K562 (cell line): ENCODE measurements at regions not wholly inside any gene's neighbourhood (a gene's known extent, or its start where the extent isn't known, plus 50 kb on each side); places are given as distances from the start of the nearest gene placed in this dataset.

Source experiments
- ATAC-seq: fragments of 200-7000 bp; cut with Tn5 transposase; 3 replicates; pipeline ENCODE4 v1.9.1; 2020; ENCODE audit warnings: moderate library complexity
- BruUV-seq: library from RNA; stranded (reverse); fragments of 400-500 nt; replicated peaks from 2 replicates; lab custom pipeline; 2021; lab: Mats Ljungman, UMichigan
- CTCF ChIA-PET: fragments of 300-600 bp; formaldehyde crosslinking; extraction: SDS; loops from one replicate; lab custom pipeline; 2021; ENCODE audit warnings: low intra/inter-chr PET ratio; lab: Yijun Ruan, JAX
- POLR2A ChIA-PET: fragments of 300-600, 350-650 bp; sonication (Branson Sonifier 250); formaldehyde crosslinking; extraction: SDS; loops from one replicate; lab custom pipeline; 2021; ENCODE audit warnings: antibody characterized with exemption, inconsistent platforms; lab: Yijun Ruan, JAX
- DNase-seq, 4 experiments: peaks; one replicate each; pipeline versions ENCODE4 v3.0.0 to v3.0.0-alpha.2; 2011 to 2018; ENCODE audit warnings: low spot score in 3 of 4, mixed read lengths in 3 of 4; ENCODE audit errors: extremely low read depth in 1 of 4
- FAIRE-seq: peaks from 2 replicates; lab custom pipeline; 2011; peaks lifted over from hg19 to GRCh38; lab: Jason Lieb, UNC
- H2AFZ ChIP-seq: 2 replicates; pipeline ENCODE4 v1.6.0; 2011; ENCODE audit warnings: low read depth, low read length, control low read depth, inconsistent platforms
- H3K27ac ChIP-seq: fragments of 200-600 bp; 3 replicates; pipeline ENCODE4 v1.8.0; 2011; ENCODE audit warnings: low read depth, mild to moderate bottlenecking, control low read depth, inconsistent platforms, low read length, moderate library complexity, mixed read lengths; ENCODE audit errors: extremely low read depth
- H3K27me3 ChIP-seq, 2 experiments: fragments of 300-600 bp in 1 of 2; 2 replicates in 1 of 2; 3 replicates in 1 of 2; pipeline versions ENCODE4 v1.6.0 to v1.8.0; 2011; ENCODE audit warnings: inconsistent platforms in 2 of 2, low read length in 2 of 2, mild to moderate bottlenecking in 1 of 2, mixed read lengths in 1 of 2, moderate library complexity in 1 of 2; ENCODE audit not compliant: control insufficient read depth in 2 of 2, insufficient read depth in 2 of 2
- H3K36me3 ChIP-seq: fragments of 300-600 bp; 3 replicates; pipeline ENCODE4 v1.8.0; 2011; ENCODE audit warnings: mild to moderate bottlenecking, low read length, inconsistent platforms; ENCODE audit not compliant: control insufficient read depth, insufficient read depth
- H3K4me1 ChIP-seq, 2 experiments: fragments of 200-600 bp in 1 of 2; replicated peaks in 1 of 2; 2 replicates in 1 of 2; 3 replicates in 1 of 2; pipeline versions ENCODE4 v1.5.1 to v1.8.0; 2011; ENCODE audit warnings: inconsistent platforms in 2 of 2, low read length in 2 of 2, mild to moderate bottlenecking in 1 of 2, mixed read lengths in 1 of 2, moderate library complexity in 1 of 2; ENCODE audit not compliant: control insufficient read depth in 2 of 2, insufficient read depth in 2 of 2
- H3K4me2 ChIP-seq: 2 replicates; pipeline ENCODE4 v1.6.1; 2011; ENCODE audit warnings: low read length, control low read depth, inconsistent platforms, mixed read lengths; ENCODE audit not compliant: insufficient read depth
- H3K4me3 ChIP-seq: fragments of 200-600 bp; sonication (generic), shearing (Covaris generic); 2 replicates; pipeline ENCODE4 v1.5.1; 2016; ENCODE audit warnings: control low read depth, inconsistent platforms
- H3K79me2 ChIP-seq: fragments of 200-600 bp; 3 replicates; pipeline ENCODE4 v1.8.0; 2011; ENCODE audit warnings: low read length, inconsistent platforms; ENCODE audit not compliant: control insufficient read depth, insufficient read depth
- H3K9ac ChIP-seq, 2 experiments: 2 replicates each; pipeline versions ENCODE4 v1.6.0 to v1.6.1; 2011; ENCODE audit warnings: low read depth in 2 of 2, low read length in 2 of 2, control low read depth in 1 of 2, inconsistent platforms in 1 of 2, mild to moderate bottlenecking in 1 of 2, mixed read lengths in 1 of 2; ENCODE audit not compliant: insufficient read depth in 1 of 2
- H3K9me1 ChIP-seq: one replicate; pipeline ENCODE4 v1.6.0; 2011; ENCODE audit warnings: inconsistent platforms, mild to moderate bottlenecking, low read length, moderate library complexity; ENCODE audit not compliant: control insufficient read depth, insufficient read depth
- H3K9me3 ChIP-seq: replicated peaks from 2 replicates; pipeline ENCODE4 v1.5.1; 2011; ENCODE audit warnings: low read depth, low read length, inconsistent platforms; ENCODE audit not compliant: control insufficient read depth, insufficient read depth
- H4K20me1 ChIP-seq: replicated peaks from 2 replicates; pipeline ENCODE4 v1.6.1; 2011; ENCODE audit warnings: low read length, inconsistent platforms, mixed read lengths; ENCODE audit not compliant: control insufficient read depth, insufficient read depth
- ARNT ChIP-seq, 2 experiments: fragments of 450-650 bp; IDR thresholded peaks; 2 replicates each; pipeline ENCODE4 v1.6.1; 2016; ENCODE audit warnings: mild to moderate bottlenecking in 1 of 2
- ERF ChIP-seq: fragments of 450-650 bp; formaldehyde crosslinking; IDR thresholded peaks from 2 replicates; pipeline ENCODE4 v1.4.0; 2020; ENCODE audit warnings: mild to moderate bottlenecking, mixed read lengths
- ETV5 ChIP-seq: sonication (generic); formaldehyde crosslinking; IDR thresholded peaks from 2 replicates; pipeline ENCODE4 v1.4.0; 2020; ENCODE audit warnings: low read depth, mild to moderate bottlenecking, missing genetic modification reagents
- HDAC3 ChIP-seq: fragments of 450-650 bp; IDR thresholded peaks from 2 replicates; pipeline ENCODE4 v1.6.1; 2018; ENCODE audit warnings: borderline replicate concordance, mild to moderate bottlenecking, moderate library complexity; ENCODE audit not compliant: partially characterized antibody
- HOXB6 ChIP-seq: fragments of 250-450 bp; sonication (Bioruptor Pico); IDR thresholded peaks from 2 replicates; pipeline ENCODE4 v1.5.1; 2022; ENCODE audit warnings: mild to moderate bottlenecking, borderline replicate concordance
- RFX7 ChIP-seq: fragments of 250-450 bp; sonication (Bioruptor Pico); IDR thresholded peaks from 2 replicates; pipeline ENCODE4 v1.5.1; 2021; ENCODE audit warnings: mild to moderate bottlenecking
- ZNF12 ChIP-seq: sonication (generic); formaldehyde crosslinking; IDR thresholded peaks from 2 replicates; pipeline ENCODE4 v1.4.0; 2020; ENCODE audit warnings: mild to moderate bottlenecking, missing genetic modification reagents
- ZNF121 ChIP-seq: sonication (generic); formaldehyde crosslinking; conservative IDR thresholded peaks from 2 replicates; pipeline ENCODE4 v1.8.0; 2022; ENCODE audit warnings: missing genetic modification reagents
- ZNF134 ChIP-seq: fragments of 250-450 bp; sonication (Bioruptor Pico); conservative IDR thresholded peaks from 2 replicates; pipeline ENCODE4 v1.4.0; 2020
- ZNF3 ChIP-seq: fragments of 250-450 bp; sonication (Bioruptor Pico); IDR thresholded peaks from 2 replicates; pipeline ENCODE4 v1.5.0; 2021; ENCODE audit warnings: mild to moderate bottlenecking, moderate library complexity
- ZSCAN32 ChIP-seq: fragments of 450-650 bp; formaldehyde crosslinking; IDR thresholded peaks from 2 replicates; pipeline ENCODE4 v1.4.0; 2020; ENCODE audit warnings: mild to moderate bottlenecking, moderate library complexity
- WGBS: fragments of 100-300 bp; shearing (Covaris generic); methylation state at CpG from one replicate; pipeline ENCODE4 v1.1.6; 2016; ENCODE audit warnings: low coverage, mixed read lengths; ENCODE audit not compliant: insufficient coverage; ENCODE audit errors: missing lambda C conversion rate; 5-methylcytosine and 5-hydroxymethylcytosine counted together
- in situ Hi-C: fragments of 300-500 bp; cut with MboI; formaldehyde crosslinking; loops from 4 replicates; pipeline ENCODE4 v1.15.0; 2018; ENCODE audit warnings: inconsistent platforms, mixed read lengths
- intact Hi-C: fragments of 100-400 bp; cut with micrococcal nuclease; formaldehyde crosslinking; loops from 2 replicates; pipeline ENCODE4 v1.14.2; 2022
- TF ChIP-seq, protein P1 (sequence below): sonication (generic); formaldehyde crosslinking; IDR thresholded peaks from 2 replicates; pipeline ENCODE4 v1.5.0; 2020; ENCODE audit warnings: missing genetic modification reagents
- TF ChIP-seq, protein P2 (sequence below): fragments of 450-650 bp; formaldehyde crosslinking; IDR thresholded peaks from 2 replicates; pipeline ENCODE4 v1.4.0; 2020; ENCODE audit warnings: mild to moderate bottlenecking, moderate library complexity

DNA sequence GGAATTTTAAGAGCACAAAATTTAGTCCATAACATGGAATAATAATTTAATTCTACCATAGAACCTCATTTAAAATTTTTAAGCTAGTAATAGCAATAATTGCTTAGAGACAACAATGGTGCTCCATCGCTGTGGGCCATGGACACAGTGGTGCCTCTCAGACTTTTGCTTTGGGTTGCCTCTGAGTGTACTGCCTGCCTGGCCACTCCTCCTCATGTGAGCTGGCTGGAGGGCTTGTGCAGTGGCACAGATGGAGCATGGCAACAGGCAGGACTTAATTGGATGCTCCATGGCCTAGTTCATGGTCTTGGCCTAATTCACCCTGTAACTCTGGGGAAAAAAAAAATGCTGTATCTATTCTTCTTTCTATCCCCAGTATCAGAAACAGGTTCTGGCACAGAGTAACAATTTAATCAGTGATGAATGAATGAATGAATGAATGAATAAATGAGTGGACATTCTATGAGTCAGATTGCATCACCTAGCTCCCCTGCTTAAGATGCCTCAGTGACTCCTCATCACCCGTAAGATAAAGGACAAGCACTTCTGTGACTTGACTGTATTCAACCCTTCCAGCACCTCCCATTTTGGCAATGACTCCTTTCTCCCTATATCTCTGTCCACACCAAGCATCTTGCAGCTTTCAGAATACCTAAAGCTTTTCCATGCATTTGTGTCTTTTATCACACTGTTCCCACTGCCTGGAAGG lies 211.8 kb upstream of the SLC14A2 start:
- in situ Hi-C loops (no loop called here), intact Hi-C loops (no loop called here)
- ChIA-PET CTCF (no interaction called here), POLR2A (no interaction called here)
- Histone ChIP-seq H3K27ac (no peak overlapping the region), H3K9me1 (no peaks in the 10 kb centered on the region), H3K9ac (no peak overlapping the region), H3K4me3 (no peak overlapping the region), H3K4me1 (no peaks in the 10 kb centered on the region), H3K79me2 (no peaks in the 10 kb centered on the region), H3K4me2 (no peak overlapping the region), H4K20me1 (no peaks in the 10 kb centered on the region), H2AFZ (no peak overlapping the region), H3K36me3 (no peaks in the 10 kb centered on the region), H3K9me3 (no peaks in the 10 kb centered on the region), H3K27me3 (no peaks in the 10 kb centered on the region)
- ATAC-seq (no peak), FAIRE-seq (no peak), DNase-seq (no peak)
- TF ChIP-seq ZNF134 (CRISPR knock-in tag) = no peak
- 0% methylated on average over 2 of the region's 2 CpGs for WGBS
- BruUV-seq = no TSS peak

DNA sequence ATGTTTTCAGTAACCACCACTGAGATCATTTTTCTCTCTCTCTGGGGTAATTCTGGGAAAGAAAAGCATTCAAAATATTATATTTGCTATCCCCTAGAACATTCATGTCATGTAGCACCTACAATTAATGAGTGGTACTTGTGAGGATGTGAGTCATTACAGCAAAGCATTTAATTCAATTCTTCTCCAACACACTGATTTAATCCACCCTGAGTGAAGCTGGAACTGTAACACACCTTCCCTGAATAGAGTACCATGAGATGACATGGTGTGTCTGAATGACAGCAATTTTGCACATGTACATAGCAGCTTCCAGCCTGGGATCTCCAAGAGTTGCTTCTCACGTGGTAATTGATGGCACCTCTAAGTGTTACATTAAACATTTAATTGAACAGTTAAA lies 207.1 kb upstream of the SLC14A2 start:
- H2AFZ ChIP-seq = no peak overlapping the region
- ATAC-seq (no peak), FAIRE-seq (no peak), DNase-seq (no peak)
- ChIA-PET POLR2A (no interaction called here), CTCF (no interaction called here)
- no peaks in the 10 kb centered on the region for H3K9me3 ChIP-seq
- BruUV-seq = no TSS peak
- no peaks in the 10 kb centered on the region for H3K36me3 ChIP-seq
- 0% methylated on average over 1 of the region's 1 CpG for WGBS
- no peak overlapping the region for H3K27ac ChIP-seq
- no peaks in the 10 kb centered on the region for H3K4me1 ChIP-seq
- in situ Hi-C loops (no loop called here), intact Hi-C loops (no loop called here)
- no peak overlapping the region for H3K4me3 ChIP-seq
- no peaks in the 10 kb centered on the region for H4K20me1 ChIP-seq
- no peaks in the 10 kb centered on the region for H3K9me1 ChIP-seq
- no peak overlapping the region for H3K9ac ChIP-seq
- H3K79me2 ChIP-seq = no peaks in the 10 kb centered on the region
- H3K4me2 ChIP-seq = no peak overlapping the region
- no peaks in the 10 kb centered on the region for H3K27me3 ChIP-seq
- TF ChIP-seq ZSCAN32 (CRISPR knock-in tag) = no peak
- TF ChIP-seq ARNT (IDR thresholded peaks at IDR 0.05) = no peak
- TF ChIP-seq HDAC3 = no peak
- TF ChIP-seq ERF (CRISPR knock-in tag) = no peak
- no peak for TF ChIP-seq HOXB6 (CRISPR knock-in tag)
- no peak for TF ChIP-seq ZNF3 (CRISPR knock-in tag)
- TF ChIP-seq, protein P1, sequence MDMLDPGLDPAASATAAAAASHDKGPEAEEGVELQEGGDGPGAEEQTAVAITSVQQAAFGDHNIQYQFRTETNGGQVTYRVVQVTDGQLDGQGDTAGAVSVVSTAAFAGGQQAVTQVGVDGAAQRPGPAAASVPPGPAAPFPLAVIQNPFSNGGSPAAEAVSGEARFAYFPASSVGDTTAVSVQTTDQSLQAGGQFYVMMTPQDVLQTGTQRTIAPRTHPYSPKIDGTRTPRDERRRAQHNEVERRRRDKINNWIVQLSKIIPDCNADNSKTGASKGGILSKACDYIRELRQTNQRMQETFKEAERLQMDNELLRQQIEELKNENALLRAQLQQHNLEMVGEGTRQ = no peak
- TF ChIP-seq, protein P2, sequence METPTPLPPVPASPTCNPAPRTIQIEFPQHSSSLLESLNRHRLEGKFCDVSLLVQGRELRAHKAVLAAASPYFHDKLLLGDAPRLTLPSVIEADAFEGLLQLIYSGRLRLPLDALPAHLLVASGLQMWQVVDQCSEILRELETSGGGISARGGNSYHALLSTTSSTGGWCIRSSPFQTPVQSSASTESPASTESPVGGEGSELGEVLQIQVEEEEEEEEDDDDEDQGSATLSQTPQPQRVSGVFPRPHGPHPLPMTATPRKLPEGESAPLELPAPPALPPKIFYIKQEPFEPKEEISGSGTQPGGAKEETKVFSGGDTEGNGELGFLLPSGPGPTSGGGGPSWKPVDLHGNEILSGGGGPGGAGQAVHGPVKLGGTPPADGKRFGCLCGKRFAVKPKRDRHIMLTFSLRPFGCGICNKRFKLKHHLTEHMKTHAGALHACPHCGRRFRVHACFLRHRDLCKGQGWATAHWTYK (CRISPR knock-in tag) = no peak
- TF ChIP-seq ZNF12 = no peak
- TF ChIP-seq ETV5 (CRISPR knock-in tag) = no peak
- no peak for TF ChIP-seq ZNF121 (CRISPR knock-in tag)
- TF ChIP-seq RFX7 (CRISPR knock-in tag) = no peak
